ENCODE measurements at regions not wholly inside any gene's neighbourhood (a gene's known extent, or its start where the extent isn't known, plus 50 kb on each side); places are given as distances from the start of the nearest gene placed in this dataset.

GRCh38 chr5:97434021-97434420 lies 251.0 kb upstream of the RIOK2 start:
- Mint-ChIP-seq H3K27me3 (ENCODE audit: low read depth) (peaks cover 4% of the 10 kb centered on the region), H3K36me3 (no peaks in the 10 kb centered on the region), H3K9me3 (no peaks in the 10 kb centered on the region)

GRCh38 chr5:97436405-97436804 lies 253.4 kb upstream of the RIOK2 start:
- no peak for DNase-seq (ENCODE audit: low spot score in 2 of 2, unreplicated experiment in 2 of 2)
- H3K9me3 Mint-ChIP-seq = no peaks in the 10 kb centered on the region
- no peak for TF ChIP-seq CTCF (IDR thresholded peaks at IDR 0.05; ENCODE audit: unreplicated experiment)
- no peaks in the 10 kb centered on the region for H3K36me3 Mint-ChIP-seq
- no peaks in the 10 kb centered on the region for H3K4me1 Mint-ChIP-seq
- H3K27me3 Mint-ChIP-seq (ENCODE audit: low read depth) = peaks cover 6% of the 10 kb centered on the region
- no peak overlapping the region for H3K27ac Mint-ChIP-seq
- H3K4me3 Mint-ChIP-seq = no peak overlapping the region

More at GRCh38 chr5:97434021-97434420, 251.0 kb upstream of the RIOK2 start:
- no peak for DNase-seq (ENCODE audit: low spot score in 2 of 2, unreplicated experiment in 2 of 2)
- Mint-ChIP-seq H3K4me3 (no peak overlapping the region), H3K27ac (no peak overlapping the region), H3K4me1 (no peaks in the 10 kb centered on the region)
- TF ChIP-seq CTCF (IDR thresholded peaks at IDR 0.05; ENCODE audit: unreplicated experiment) = no peak

GRCh38 chr5:97443740-97444139 lies 260.7 kb upstream of the RIOK2 start:
- no peak overlapping the region for H3K27ac Mint-ChIP-seq
- no peak for DNase-seq (ENCODE audit: low spot score in 2 of 2, unreplicated experiment in 2 of 2)
- H3K36me3 Mint-ChIP-seq = no peaks in the 10 kb centered on the region
- H3K27me3 Mint-ChIP-seq (ENCODE audit: low read depth) = peaks cover 3% of the 10 kb centered on the region
- TF ChIP-seq CTCF (IDR thresholded peaks at IDR 0.05; ENCODE audit: unreplicated experiment) = no peak
- H3K9me3 Mint-ChIP-seq = peaks cover 30% of the 10 kb centered on the region
- no peaks in the 10 kb centered on the region for H3K4me1 Mint-ChIP-seq
- no peak overlapping the region for H3K4me3 Mint-ChIP-seq

GRCh38 chr5:97449172-97449571 lies 266.1 kb upstream of the RIOK2 start:
- H3K36me3 Mint-ChIP-seq = no peaks in the 10 kb centered on the region
- peaks cover 14% of the 10 kb centered on the region for H3K9me3 Mint-ChIP-seq
- no peak for TF ChIP-seq CTCF (IDR thresholded peaks at IDR 0.05; ENCODE audit: unreplicated experiment)
- DNase-seq (ENCODE audit: low spot score in 2 of 2, unreplicated experiment in 2 of 2) = no peak
- no peaks in the 10 kb centered on the region for H3K27me3 Mint-ChIP-seq (ENCODE audit: low read depth)
- H3K27ac Mint-ChIP-seq = no peak overlapping the region
- no peak overlapping the region for H3K4me3 Mint-ChIP-seq
- no peaks in the 10 kb centered on the region for H3K4me1 Mint-ChIP-seq

GRCh38 chr5:97452646-97453045 lies 269.6 kb upstream of the RIOK2 start:
- no peaks in the 10 kb centered on the region for H3K9me3 Mint-ChIP-seq
- H3K36me3 Mint-ChIP-seq = no peaks in the 10 kb centered on the region
- no peak overlapping the region for H3K27ac Mint-ChIP-seq
- TF ChIP-seq CTCF (IDR thresholded peaks at IDR 0.05; ENCODE audit: unreplicated experiment) = no peak
- no peaks in the 10 kb centered on the region for H3K4me1 Mint-ChIP-seq
- DNase-seq (ENCODE audit: low spot score in 2 of 2, unreplicated experiment in 2 of 2) = no peak
- H3K27me3 Mint-ChIP-seq (ENCODE audit: low read depth) = no peaks in the 10 kb centered on the region
- no peak overlapping the region for H3K4me3 Mint-ChIP-seq

- Mint-ChIP-seq H3K9me3 (no peaks in the 10 kb centered on the region), H3K27ac (no peak overlapping the region), H3K4me1 (no peaks in the 10 kb centered on the region), H3K4me3 (no peak overlapping the region), H3K27me3 (ENCODE audit: low read depth) (no peaks in the 10 kb centered on the region), H3K36me3 (no peaks in the 10 kb centered on the region)
- no peak for DNase-seq (ENCODE audit: low spot score in 2 of 2, unreplicated experiment in 2 of 2)
- no peak for TF ChIP-seq CTCF (IDR thresholded peaks at IDR 0.05; ENCODE audit: unreplicated experiment)
Measured at GRCh38 chr5:97453263-97453662, 270.2 kb upstream of the RIOK2 start.

All from mesothelial cell of epicardium (in vitro differentiated cells).